ENCODE measurements at regions not wholly inside any gene's neighbourhood (a gene's known extent, or its start where the extent isn't known, plus 50 kb on each side); places are given as distances from the start of the nearest gene placed in this dataset.

- CTCF ChIA-PET (ENCODE audit: unreplicated experiment): no interaction called here
- Histone ChIP-seq H3K4me1 (ENCODE audit: insufficient read depth, low read length, poor library complexity, severe bottlenecking) (peaks cover 5% of the 10 kb centered on the region), H3K9me3 (ENCODE audit: low read length) (no peaks in the 10 kb centered on the region), H3K4me3 (ENCODE audit: low read depth, low read length, poor library complexity, severe bottlenecking) (no peak overlapping the region), H4K20me1 (ENCODE audit: insufficient read depth, low read length) (no peaks in the 10 kb centered on the region), H3K4me2 (ENCODE audit: low read length) (no peak overlapping the region), H2AFZ (ENCODE audit: low read length) (no peak overlapping the region), H3K79me2 (ENCODE audit: insufficient read depth, low read depth, low read length) (no peaks in the 10 kb centered on the region), H3K36me3 (ENCODE audit: insufficient read depth, low read length) (no peaks in the 10 kb centered on the region), H3K27ac (ENCODE audit: low read depth, low read length, poor library complexity, severe bottlenecking) (no peak overlapping the region), H3K9me2 (ENCODE audit: insufficient read depth, low read length) (no peaks in the 10 kb centered on the region)
- no peak for TF ChIP-seq CTCF (conservative IDR thresholded peaks at IDR 0.05; ENCODE audit: low read length)
- TF ChIP-seq EZH2phosphoT487 (IDR thresholded peaks at IDR 0.05; ENCODE audit: borderline replicate concordance, low read depth, low read length): no peak
- BruUV-seq (replicated peaks): no TSS peak
- POLR2A ChIA-PET: interaction anchor here (0.6 kb wide), 1 partner anchor 231 kb away, joined by 3 read pairs; no protein-coding TSS in a partner anchor
- intact Hi-C loops (cut with micrococcal nuclease; ENCODE audit: unreplicated experiment): no loop called here
- DNase-seq (ENCODE audit: low spot score): no peak
These were observed 101.0 kb downstream of the BCL2L11 start for GRCh38 chr2:111221701-111222100.

GRCh38 chr2:111222204-111222866 lies 101.6 kb downstream of the BCL2L11 start:
- Histone ChIP-seq H3K4me2 (ENCODE audit: low read length) (no peak overlapping the region), H3K79me2 (ENCODE audit: insufficient read depth, low read depth, low read length) (no peaks in the 10 kb centered on the region), H3K4me1 (ENCODE audit: insufficient read depth, low read length, poor library complexity, severe bottlenecking) (peaks cover 5% of the 10 kb centered on the region), H3K36me3 (ENCODE audit: insufficient read depth, low read length) (no peaks in the 10 kb centered on the region), H3K27ac (ENCODE audit: low read depth, low read length, poor library complexity, severe bottlenecking) (no peak overlapping the region), H3K9me3 (ENCODE audit: low read length) (no peaks in the 10 kb centered on the region), H4K20me1 (ENCODE audit: insufficient read depth, low read length) (no peaks in the 10 kb centered on the region), H3K4me3 (ENCODE audit: low read depth, low read length, poor library complexity, severe bottlenecking) (no peak overlapping the region), H2AFZ (ENCODE audit: low read length) (no peak overlapping the region), H3K9me2 (ENCODE audit: insufficient read depth, low read length) (no peaks in the 10 kb centered on the region)
- DNase-seq (ENCODE audit: low spot score): no peak
- no peak for TF ChIP-seq CTCF (conservative IDR thresholded peaks at IDR 0.05; ENCODE audit: low read length)
- TF ChIP-seq EZH2phosphoT487 (IDR thresholded peaks at IDR 0.05; ENCODE audit: borderline replicate concordance, low read depth, low read length): no peak
- intact Hi-C loops (cut with micrococcal nuclease; ENCODE audit: unreplicated experiment): no loop called here
- ChIA-PET POLR2A (interaction anchor here (0.6 kb wide), 1 partner anchor 232 kb away, joined by 3 read pairs; no protein-coding TSS in a partner anchor), CTCF (ENCODE audit: unreplicated experiment) (no interaction called here)
- BruUV-seq (replicated peaks): no TSS peak

- H3K4me3 ChIP-seq (ENCODE audit: low read depth, low read length, poor library complexity, severe bottlenecking): no peak overlapping the region
- H3K9me3 ChIP-seq (ENCODE audit: low read length): no peaks in the 10 kb centered on the region
- ChIA-PET POLR2A (no interaction called here), CTCF (ENCODE audit: unreplicated experiment) (no interaction called here)
- no peak overlapping the region for H3K27ac ChIP-seq (ENCODE audit: low read depth, low read length, poor library complexity, severe bottlenecking)
- BruUV-seq (replicated peaks): no TSS peak
- no peaks in the 10 kb centered on the region for H3K79me2 ChIP-seq (ENCODE audit: insufficient read depth, low read depth, low read length)
- H3K4me2 ChIP-seq (ENCODE audit: low read length): no peak overlapping the region
- no peaks in the 10 kb centered on the region for H4K20me1 ChIP-seq (ENCODE audit: insufficient read depth, low read length)
- TF ChIP-seq EZH2phosphoT487 (IDR thresholded peaks at IDR 0.05; ENCODE audit: borderline replicate concordance, low read depth, low read length): no peak
- no peak for TF ChIP-seq CTCF (conservative IDR thresholded peaks at IDR 0.05; ENCODE audit: low read length)
- H2AFZ ChIP-seq (ENCODE audit: low read length): no peak overlapping the region
- no peak for DNase-seq (ENCODE audit: low spot score)
- no peaks in the 10 kb centered on the region for H3K36me3 ChIP-seq (ENCODE audit: insufficient read depth, low read length)
- H3K9me2 ChIP-seq (ENCODE audit: insufficient read depth, low read length): no peaks in the 10 kb centered on the region
- intact Hi-C loops (cut with micrococcal nuclease; ENCODE audit: unreplicated experiment): no loop called here
- no peaks in the 10 kb centered on the region for H3K4me1 ChIP-seq (ENCODE audit: insufficient read depth, low read length, poor library complexity, severe bottlenecking)
These were observed 105.1 kb downstream of the BCL2L11 start for GRCh38 chr2:111225856-111226255.
